Spleen (tissue), 11 donors: ENCODE measurements at regions not wholly inside any gene's neighbourhood (a gene's known extent, or its start where the extent isn't known, plus 50 kb on each side); places are given as distances from the start of the nearest gene placed in this dataset.

Source experiments
- DNase-seq: peaks from one replicate; pipeline ENCODE4 v3.0.0-alpha.2; 2020
- H3K27ac ChIP-seq, 8 donors: fragments of 200-600 bp; sonication (generic) in 7 of 8; 1 replicate in 4 of 8; 2 replicates in 4 of 8; pipeline versions ENCODE4 v1.5.0 to v1.8.0; 2016 to 2021; ENCODE audit warnings: inconsistent platforms in 4 of 8, mild to moderate bottlenecking in 4 of 8, moderate library complexity in 1 of 8
- H3K27me3 ChIP-seq, 7 donors: fragments of 200-600 bp; sonication (generic) in 6 of 7; replicated peaks in 1 of 7; 1 replicate in 4 of 7; 2 replicates in 3 of 7; pipeline versions ENCODE4 v1.5.0 to v1.8.0; 2016 to 2021; ENCODE audit warnings: inconsistent platforms in 3 of 7, mild to moderate bottlenecking in 1 of 7
- H3K36me3 ChIP-seq, 6 donors: fragments of 200-600 bp; sonication (generic) in 5 of 6; 1 replicate in 4 of 6; 2 replicates in 2 of 6; pipeline versions ENCODE4 v1.5.0 to v1.8.0; 2016 to 2021; ENCODE audit warnings: inconsistent platforms in 2 of 6
- H3K4me1 ChIP-seq, 6 donors: fragments of 200-600 bp; sonication (generic) in 5 of 6; 1 replicate in 3 of 6; 2 replicates in 3 of 6; pipeline versions ENCODE4 v1.5.0 to v1.8.0; 2016 to 2021; ENCODE audit warnings: inconsistent platforms in 3 of 6
- H3K4me3 ChIP-seq, 8 donors: fragments of 200-600 bp; sonication (generic) in 7 of 8; 1 replicate in 4 of 8; 2 replicates in 4 of 8; pipeline versions ENCODE4 v1.5.0 to v1.8.0; 2016 to 2021; ENCODE audit warnings: inconsistent platforms in 4 of 8, mild to moderate bottlenecking in 4 of 8, moderate library complexity in 2 of 8
- H3K9me3 ChIP-seq, 8 donors: fragments of 200-600 bp; sonication (generic) in 7 of 8; 1 replicate in 4 of 8; 2 replicates in 4 of 8; pipeline versions ENCODE4 v1.5.0 to v1.8.0; 2016 to 2021; ENCODE audit warnings: inconsistent platforms in 4 of 8
- CTCF ChIP-seq, 11 experiments: fragments of 200-600 bp in 7 of 11; fragments of 450-650 bp in 4 of 11; sonication (generic) in 4 of 11; IDR thresholded peaks in 8 of 11; conservative IDR thresholded peaks in 3 of 11; 1 replicate in 7 of 11; 2 replicates in 4 of 11; pipeline versions ENCODE4 v1.4.0 to v1.8.0; 2016 to 2021; ENCODE audit warnings: antibody characterized with exemption in 11 of 11, inconsistent platforms in 4 of 11, mild to moderate bottlenecking in 1 of 11
- POLR2A ChIP-seq, 3 donors: fragments of 450-650 bp; IDR thresholded peaks; one replicate each; pipeline ENCODE4 v1.5.1; 2017; ENCODE audit warnings: antibody characterized with exemption in 3 of 3, mild to moderate bottlenecking in 1 of 3
- POLR2AphosphoS5 ChIP-seq, 3 donors: sonication (generic); formaldehyde crosslinking; IDR thresholded peaks; one replicate each; pipeline ENCODE4 v1.5.1; 2017; ENCODE audit warnings: antibody characterized with exemption in 3 of 3
- WGBS, 5 donors: extraction: QIAGEN DNeasy Blood & Tissue Kit in 3 of 5; methylation state at CpG; one replicate each; pipeline versions ENCODE4 v1.1.5 to v1.1.7; 2013 to 2018; 5-methylcytosine and 5-hydroxymethylcytosine counted together
- intact Hi-C: fragments of 100-400 bp; cut with DNase I; formaldehyde crosslinking; loops from one replicate; pipeline ENCODE4 v1.15.0; 2023; ENCODE audit warnings: low total_unique reads
- donor health status: healthy with polysubstance abuse.
- donor health status: DM: no; HTN: no; CAD: no; lungs with moderate emphysema.
- donor health status: DM: no; HTN: no; CAD: no.
- donor health status: Bipolar disorder and iron deficiency.
- donor health status: healthy.
- donor health status: DM: no; HTN: no; CAD: no.
- donor health status: DM: yes; HTN: yes; CAD: no.

GRCh38 chr7:120056227-120056626 is 216.7 kb upstream of the KCND2 start:
- TF ChIP-seq CTCF (IDR thresholded peaks at IDR 0.05 in 8 of 11, conservative IDR thresholded peaks at IDR 0.05 in 3 of 11) (no peak), POLR2AphosphoS5 (IDR thresholded peaks at IDR 0.05) (no peak), POLR2A (IDR thresholded peaks at IDR 0.05) (no peak)
- Histone ChIP-seq H3K9me3 (peaks cover 0 to 34% (median 4%) of the 10 kb centered on the region in 8 donors), H3K27ac (no peak overlapping the region), H3K4me3 (no peak overlapping the region), H3K36me3 (no peaks in the 10 kb centered on the region), H3K27me3 (no peaks in the 10 kb centered on the region), H3K4me1 (no peaks in the 10 kb centered on the region)
- DNase-seq = no peak
- WGBS, 5 donors = 82 to 95% (median 88%) methylated on average over 4 of the region's 4 CpGs
- intact Hi-C loops = no loop called here

- DNase-seq = no peak
- H3K9me3 ChIP-seq = peaks cover 0 to 36% (median 1%) of the 10 kb centered on the region in 8 donors
- intact Hi-C loops = no loop called here
- H3K4me3 ChIP-seq = no peak overlapping the region
- H3K27me3 ChIP-seq = no peaks in the 10 kb centered on the region
- TF ChIP-seq CTCF (IDR thresholded peaks at IDR 0.05 in 8 of 11, conservative IDR thresholded peaks at IDR 0.05 in 3 of 11) = no peak
- TF ChIP-seq POLR2AphosphoS5 (IDR thresholded peaks at IDR 0.05) = no peak
- TF ChIP-seq POLR2A (IDR thresholded peaks at IDR 0.05) = no peak
- no peaks in the 10 kb centered on the region for H3K4me1 ChIP-seq
- 75 to 94% (median 81%) methylated on average over 1 of the region's 1 CpG for whole genome bisulfite sequencing, 5 donors
- H3K36me3 ChIP-seq = no peaks in the 10 kb centered on the region
- no peak overlapping the region for H3K27ac ChIP-seq
These were observed 213.3 kb upstream of the KCND2 start for GRCh38 chr7:120059641-120060040.

GRCh38 chr7:120060281-120060680 is 212.7 kb upstream of the KCND2 start:
- H3K4me1 ChIP-seq = no peaks in the 10 kb centered on the region
- H3K36me3 ChIP-seq = no peaks in the 10 kb centered on the region
- intact Hi-C loops = no loop called here
- no peaks in the 10 kb centered on the region for H3K27me3 ChIP-seq
- no peak overlapping the region for H3K27ac ChIP-seq
- no peak overlapping the region for H3K4me3 ChIP-seq
- WGBS, 5 donors = 50 to 67% (median 53%) methylated on average over 4 of the region's 4 CpGs
- TF ChIP-seq POLR2AphosphoS5 (IDR thresholded peaks at IDR 0.05) (no peak), POLR2A (IDR thresholded peaks at IDR 0.05) (no peak), CTCF (IDR thresholded peaks at IDR 0.05 in 8 of 11, conservative IDR thresholded peaks at IDR 0.05 in 3 of 11) (no peak)
- DNase-seq = no peak
- peaks cover 0 to 33% (median 1%) of the 10 kb centered on the region in 8 donors for H3K9me3 ChIP-seq

- Histone ChIP-seq H3K36me3 (no peaks in the 10 kb centered on the region), H3K9me3 (peaks cover 0 to 31% (median 1%) of the 10 kb centered on the region in 8 donors), H3K27me3 (no peaks in the 10 kb centered on the region), H3K27ac (no peak overlapping the region), H3K4me1 (no peaks in the 10 kb centered on the region), H3K4me3 (no peak overlapping the region)
- no peak for TF ChIP-seq CTCF (IDR thresholded peaks at IDR 0.05 in 8 of 11, conservative IDR thresholded peaks at IDR 0.05 in 3 of 11)
- TF ChIP-seq POLR2A (IDR thresholded peaks at IDR 0.05) = no peak
- no peak for TF ChIP-seq POLR2AphosphoS5 (IDR thresholded peaks at IDR 0.05)
- intact Hi-C loops = no loop called here
- 83 to 94% (median 86%) methylated on average over 7 of the region's 7 CpGs for WGBS, 5 donors
- no peak for DNase-seq
These were observed 212.1 kb upstream of the KCND2 start for GRCh38 chr7:120060875-120061274.
